SH-SY5Y (cell line): ENCODE measurements at regions not wholly inside any gene's neighbourhood (a gene's known extent, or its start where the extent isn't known, plus 50 kb on each side); places are given as distances from the start of the nearest gene placed in this dataset.

Source experiments
- GATA2 ChIP-seq: IDR thresholded peaks from 2 replicates; pipeline ENCODE4 v1.6.1; 2011; ENCODE audit warnings: mild to moderate bottlenecking, low read depth, low read length
- GATA3 ChIP-seq: IDR thresholded peaks from 2 replicates; pipeline ENCODE4 v1.6.1; 2011; ENCODE audit warnings: low read depth, mild to moderate bottlenecking, low read length, moderate library complexity

- TF ChIP-seq GATA2: no peak
- TF ChIP-seq GATA3: no peak
Observed at GRCh38 chr14:85917716-85918115, 387.8 kb downstream of the FLRT2 start.
